H1 (cell line): ENCODE measurements at regions not wholly inside any gene's neighbourhood (a gene's known extent, or its start where the extent isn't known, plus 50 kb on each side); places are given as distances from the start of the nearest gene placed in this dataset.

Experiments
- CTCF ChIA-PET: fragments of 300-600 bp; sonication (Branson Sonifier 250); formaldehyde crosslinking; loops from one replicate; lab custom pipeline; 2021; ENCODE audit not compliant: partially characterized antibody; lab: Charles Lee
- POLR2A ChIA-PET: fragments of 300-600 bp; sonication (Branson Sonifier 250); formaldehyde crosslinking; loops from one replicate; lab custom pipeline; 2021; ENCODE audit warnings: inconsistent platforms; ENCODE audit not compliant: partially characterized antibody; lab: Charles Lee
- DNase-seq, 2 experiments: peaks; one replicate each; pipeline versions ENCODE4 v3.0.0 to v3.0.0-alpha.2; 2010 to 2022; ENCODE audit warnings: low spot score in 2 of 2, low read depth in 1 of 2, mixed read lengths in 1 of 2
- FAIRE-seq: peaks from 2 replicates; lab custom pipeline; 2011; peaks lifted over from hg19 to GRCh38; lab: Jason Lieb, UNC
- H2AFZ ChIP-seq: 2 replicates; pipeline ENCODE4 v1.8.1; 2012; ENCODE audit warnings: low read length, inconsistent platforms
- H2AK5ac ChIP-seq: 2 replicates; pipeline ENCODE4 v1.6.1; 2013; ENCODE audit warnings: low read depth, low read length
- H2BK120ac ChIP-seq: replicated peaks from 2 replicates; pipeline ENCODE3; 2013; ENCODE audit warnings: low read depth, low read length, inconsistent platforms
- H2BK12ac ChIP-seq: 2 replicates; pipeline ENCODE4 v1.6.1; 2013; ENCODE audit warnings: low read depth, low read length
- H2BK15ac ChIP-seq: 2 replicates; pipeline ENCODE4 v1.6.1; 2013; ENCODE audit warnings: low read length
- H2BK20ac ChIP-seq: 2 replicates; pipeline ENCODE4 v1.6.1; 2013; ENCODE audit warnings: low read length
- H2BK5ac ChIP-seq: 2 replicates; pipeline ENCODE4 v1.6.1; 2013; ENCODE audit warnings: low read depth, low read length
- H3K14ac ChIP-seq: 2 replicates; pipeline ENCODE4 v1.6.1; 2013; ENCODE audit warnings: inconsistent platforms; ENCODE audit not compliant: insufficient read length
- H3K18ac ChIP-seq: 2 replicates; pipeline ENCODE4 v1.6.1; 2013; ENCODE audit warnings: low read length; ENCODE audit errors: extremely low read depth
- H3K23ac ChIP-seq: 2 replicates; pipeline ENCODE4 v1.6.1; 2013; ENCODE audit warnings: inconsistent platforms; ENCODE audit not compliant: insufficient read length
- H3K23me2 ChIP-seq: 2 replicates; pipeline ENCODE4 v1.6.1; 2013; ENCODE audit warnings: low read depth, low read length
- H3K27ac ChIP-seq: 2 replicates; pipeline ENCODE4 v1.6.1; 2011; ENCODE audit warnings: low read depth, low read length, inconsistent platforms
- H3K27me3 ChIP-seq, 4 experiments: replicated peaks in 1 of 4; 1 replicate in 1 of 4; 2 replicates in 3 of 4; pipeline versions ENCODE4 v1.6.1 to v1.8.1; 2011 to 2013; ENCODE audit warnings: low read length in 3 of 4, mild to moderate bottlenecking in 3 of 4, inconsistent platforms in 2 of 4, mixed read lengths in 2 of 4, moderate library complexity in 1 of 4; ENCODE audit not compliant: control insufficient read depth in 3 of 4, insufficient read depth in 3 of 4; ENCODE audit errors: extremely low read depth in 1 of 4
- H3K36me3 ChIP-seq, 4 experiments: 2 replicates each; pipeline versions ENCODE4 v1.6.1 to v1.8.1; 2011 to 2013; ENCODE audit warnings: mild to moderate bottlenecking in 4 of 4, low read length in 3 of 4, moderate library complexity in 2 of 4, control low read depth in 1 of 4, inconsistent platforms in 1 of 4; ENCODE audit not compliant: insufficient read depth in 4 of 4, control insufficient read depth in 2 of 4
- H3K4ac ChIP-seq: replicated peaks from 2 replicates; pipeline ENCODE3; 2013; ENCODE audit warnings: low read length, low read depth, mixed read lengths, inconsistent platforms; ENCODE audit not compliant: insufficient read length
- H3K4me1 ChIP-seq, 4 experiments: replicated peaks in 1 of 4; 1 replicate in 1 of 4; 2 replicates in 3 of 4; pipeline versions ENCODE4 v1.6.1 to v1.8.1; 2011 to 2013; ENCODE audit warnings: low read length in 3 of 4, inconsistent platforms in 2 of 4, mixed read lengths in 1 of 4; ENCODE audit not compliant: insufficient read depth in 4 of 4, control insufficient read depth in 3 of 4
- H3K4me2 ChIP-seq, 2 experiments: 2 replicates each; pipeline versions ENCODE4 v1.6.1 to v1.8.1; 2011 to 2013; ENCODE audit warnings: low read depth in 2 of 2, low read length in 2 of 2, control low read depth in 1 of 2, inconsistent platforms in 1 of 2, mild to moderate bottlenecking in 1 of 2; ENCODE audit not compliant: insufficient read depth in 1 of 2
- H3K4me3 ChIP-seq, 4 experiments: fragments of 200-600, 300-600 bp in 1 of 4; sonication (generic), shearing (Covaris generic), sonication (Bioruptor Twin) in 1 of 4; 2 replicates each; pipeline versions ENCODE4 v1.5.1 to v1.8.1; 2011 to 2016; ENCODE audit warnings: low read length in 4 of 4, low read depth in 3 of 4, control low read depth in 2 of 4, inconsistent platforms in 2 of 4, mild to moderate bottlenecking in 2 of 4, mixed read lengths in 1 of 4, moderate library complexity in 1 of 4; ENCODE audit not compliant: insufficient read depth in 2 of 4; ENCODE audit errors: extremely low read depth in 1 of 4
- H3K56ac ChIP-seq: replicated peaks from 2 replicates; pipeline ENCODE3; 2013; ENCODE audit warnings: low read depth, mild to moderate bottlenecking, mixed read lengths, low read length, inconsistent platforms; ENCODE audit not compliant: insufficient read length
- H3K79me1 ChIP-seq: 2 replicates; pipeline ENCODE4 v1.6.1; 2013; ENCODE audit warnings: low read depth, low read length, control low read depth
- H3K79me2 ChIP-seq, 2 experiments: 2 replicates each; pipeline versions ENCODE4 v1.6.1 to v1.8.1; 2012 to 2013; ENCODE audit warnings: low read length in 2 of 2, mild to moderate bottlenecking in 2 of 2, inconsistent platforms in 1 of 2; ENCODE audit not compliant: insufficient read depth in 2 of 2, control insufficient read depth in 1 of 2
- H3K9ac ChIP-seq, 4 experiments: replicated peaks in 1 of 4; 1 replicate in 1 of 4; 2 replicates in 3 of 4; pipeline versions ENCODE4 v1.6.1 to v1.8.1; 2011 to 2013; ENCODE audit warnings: low read depth in 3 of 4, low read length in 3 of 4, control low read depth in 2 of 4, mild to moderate bottlenecking in 2 of 4, moderate library complexity in 2 of 4, inconsistent platforms in 1 of 4; ENCODE audit errors: extremely low read depth in 1 of 4
- H3K9me3 ChIP-seq, 2 experiments: 2 replicates each; pipeline versions ENCODE4 v1.6.1 to v1.8.1; 2012 to 2013; ENCODE audit warnings: mild to moderate bottlenecking in 2 of 2, moderate library complexity in 2 of 2, control low read depth in 1 of 2, inconsistent platforms in 1 of 2, low read depth in 1 of 2, low read length in 1 of 2, mixed read lengths in 1 of 2; ENCODE audit not compliant: insufficient read depth in 2 of 2
- H4K20me1 ChIP-seq, 2 experiments: replicated peaks in 1 of 2; 2 replicates each; pipeline versions ENCODE3 to v1.8.1; 2011 to 2013; ENCODE audit warnings: inconsistent platforms in 2 of 2, low read length in 2 of 2, mild to moderate bottlenecking in 1 of 2; ENCODE audit not compliant: insufficient read depth in 2 of 2, control insufficient read depth in 1 of 2
- H4K5ac ChIP-seq: 2 replicates; pipeline ENCODE4 v1.6.1; 2013; ENCODE audit warnings: low read length, low read depth, mixed read lengths, inconsistent platforms; ENCODE audit not compliant: insufficient read length
- H4K8ac ChIP-seq: 2 replicates; pipeline ENCODE4 v1.8.0; 2013; ENCODE audit warnings: mild to moderate bottlenecking, moderate library complexity, low read length, inconsistent platforms; ENCODE audit not compliant: insufficient read depth; ENCODE audit errors: extremely low read depth
- H4K91ac ChIP-seq: replicated peaks from 2 replicates; pipeline ENCODE3; 2013; ENCODE audit warnings: low read length, mixed read lengths, inconsistent platforms; ENCODE audit not compliant: insufficient read length
- CBX8 ChIP-seq: fragments of 300-800, 300-1000 bp; sonication (generic); IDR thresholded peaks from 2 replicates; pipeline ENCODE4 v1.7.1; 2016; ENCODE audit warnings: low read depth, low read length, borderline replicate concordance
- CHD2 ChIP-seq: IDR thresholded peaks from 2 replicates; pipeline ENCODE4 v1.6.1; 2012; ENCODE audit warnings: low read length, improper control_type of control experiment
- GABPA ChIP-seq: IDR thresholded peaks from 2 replicates; pipeline ENCODE4 v1.6.1; 2011; ENCODE audit warnings: mild to moderate bottlenecking, low read length, moderate library complexity, borderline replicate concordance; ENCODE audit not compliant: insufficient read depth
- GTF2F1 ChIP-seq: IDR thresholded peaks from 2 replicates; pipeline ENCODE4 v1.6.1; 2012; ENCODE audit warnings: low read depth, low read length, improper control_type of control experiment, borderline replicate concordance
- KDM1A ChIP-seq: fragments of 200-600, 300-600 bp; sonication (generic); IDR thresholded peaks from 2 replicates; pipeline ENCODE4 v1.7.1; 2016; ENCODE audit warnings: mild to moderate bottlenecking, low read length, borderline replicate concordance
- POLR2AphosphoS5 ChIP-seq: IDR thresholded peaks from 2 replicates; pipeline ENCODE4 v1.6.1; 2011; ENCODE audit warnings: low read depth, low read length
- RAD21 ChIP-seq, 2 experiments: IDR thresholded peaks in 1 of 2; conservative IDR thresholded peaks in 1 of 2; 2 replicates each; pipeline ENCODE4 v1.6.1; 2011; ENCODE audit warnings: low read depth in 2 of 2, low read length in 2 of 2, improper control_type of control experiment in 1 of 2, inconsistent platforms in 1 of 2, mild to moderate bottlenecking in 1 of 2, moderate library complexity in 1 of 2
- RBBP5 ChIP-seq: IDR thresholded peaks from 2 replicates; pipeline ENCODE4 v1.7.1; 2012; ENCODE audit warnings: low read depth, mild to moderate bottlenecking, inconsistent platforms, low read length, moderate library complexity, borderline replicate concordance
- SIRT6 ChIP-seq: IDR thresholded peaks from one replicate; pipeline ENCODE4 v1.7.1; 2012; ENCODE audit warnings: low read length, inconsistent platforms
- SP1 ChIP-seq: IDR thresholded peaks from 2 replicates; pipeline ENCODE4 v1.6.1; 2011; ENCODE audit warnings: low read depth, low read length
- WGBS, 2 experiments: shearing (Covaris generic) in 1 of 2; methylation state at CpG; one replicate each; pipeline versions ENCODE4 v1.1.6 to v1.1.7; 2013 to 2015; ENCODE audit warnings: low lambda C conversion rate in 2 of 2, mixed read lengths in 2 of 2, inconsistent platforms in 1 of 2, low coverage in 1 of 2, missing lambda C conversion rate in 1 of 2; ENCODE audit not compliant: insufficient replicate concordance in 2 of 2, insufficient coverage in 1 of 2, insufficient read length in 1 of 2; ENCODE audit errors: extremely low coverage in 1 of 2, missing lambda C conversion rate in 1 of 2; 5-methylcytosine and 5-hydroxymethylcytosine counted together
- TF ChIP-seq, protein P1 (sequence below): IDR thresholded peaks from 2 replicates; pipeline ENCODE4 v1.6.1; 2011; ENCODE audit warnings: low read depth, mild to moderate bottlenecking, low read length; ENCODE audit not compliant: insufficient read depth
- TF ChIP-seq, protein P2 (sequence below): IDR thresholded peaks from 2 replicates; pipeline ENCODE4 v1.6.1; 2011; ENCODE audit warnings: low read length, improper control_type of control experiment

DNA sequence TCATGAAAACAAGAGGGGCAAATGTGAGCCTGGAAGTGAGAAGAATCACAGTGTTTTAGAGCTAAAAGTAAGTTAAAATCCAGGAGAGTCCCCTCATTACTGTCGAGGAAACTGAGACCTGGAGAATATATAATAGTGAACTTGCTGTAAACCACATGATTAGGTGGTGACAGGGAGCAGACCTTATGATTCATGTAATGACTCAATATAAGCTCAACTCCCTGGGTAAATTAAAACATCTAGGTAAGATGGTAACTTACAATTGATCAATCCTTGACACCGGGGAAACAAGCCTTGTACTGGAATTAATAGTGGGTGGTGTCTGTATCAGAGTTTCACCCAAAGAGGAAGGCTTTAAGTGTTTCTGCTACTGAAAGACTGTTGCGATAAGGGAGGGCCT is 269.3 kb downstream of the SNAPC1 start:
- Histone ChIP-seq H4K5ac (no peak overlapping the region), H3K27ac (no peak overlapping the region), H2BK120ac (no peak overlapping the region), H4K20me1 (no peaks in the 10 kb centered on the region), H4K8ac (no peak overlapping the region), H3K14ac (no peak overlapping the region), H3K23ac (no peak overlapping the region), H2BK15ac (no peak overlapping the region), H3K4me2 (no peak overlapping the region), H3K27me3 (peaks cover 0 to 1% (median 0%) of the 10 kb centered on the region in 4 experiments; a peak in 1 of 7 replicates), H2AK5ac (no peak overlapping the region), H3K18ac (no peak overlapping the region), H2BK20ac (no peak overlapping the region), H3K23me2 (no peaks in the 10 kb centered on the region), H3K79me2 (no peaks in the 10 kb centered on the region), H2BK5ac (no peak overlapping the region), H3K56ac (no peak overlapping the region), H3K4ac (no peak overlapping the region), H3K4me3 (no peak overlapping the region)
- CTCF ChIA-PET, result no interaction called here
- FAIRE-seq, result no peak
- no peak for DNase-seq
- TF ChIP-seq RAD21 (IDR thresholded peaks at IDR 0.05 in 1 of 2, conservative IDR thresholded peaks at IDR 0.05 in 1 of 2; ENCODE audit: low read depth in 2 of 2, low read length in 2 of 2), result no peak
- no peak for TF ChIP-seq SP1
- TF ChIP-seq CHD2, result no peak
- TF ChIP-seq, protein P1, sequence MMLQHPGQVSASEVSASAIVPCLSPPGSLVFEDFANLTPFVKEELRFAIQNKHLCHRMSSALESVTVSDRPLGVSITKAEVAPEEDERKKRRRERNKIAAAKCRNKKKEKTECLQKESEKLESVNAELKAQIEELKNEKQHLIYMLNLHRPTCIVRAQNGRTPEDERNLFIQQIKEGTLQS, result no peak
- no peak for TF ChIP-seq SIRT6
- no peak for TF ChIP-seq POLR2AphosphoS5
- no peak for TF ChIP-seq GABPA
- TF ChIP-seq KDM1A, result no peak
- no peak for TF ChIP-seq CBX8
- TF ChIP-seq, protein P2, sequence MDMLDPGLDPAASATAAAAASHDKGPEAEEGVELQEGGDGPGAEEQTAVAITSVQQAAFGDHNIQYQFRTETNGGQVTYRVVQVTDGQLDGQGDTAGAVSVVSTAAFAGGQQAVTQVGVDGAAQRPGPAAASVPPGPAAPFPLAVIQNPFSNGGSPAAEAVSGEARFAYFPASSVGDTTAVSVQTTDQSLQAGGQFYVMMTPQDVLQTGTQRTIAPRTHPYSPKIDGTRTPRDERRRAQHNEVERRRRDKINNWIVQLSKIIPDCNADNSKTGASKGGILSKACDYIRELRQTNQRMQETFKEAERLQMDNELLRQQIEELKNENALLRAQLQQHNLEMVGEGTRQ, result no peak
- TF ChIP-seq GTF2F1, result no peak
- no peak for TF ChIP-seq RBBP5
- TF ChIP-seq, all 59 proteins: peak for 0
- Histone ChIP-seq H2BK12ac (no peak overlapping the region), H3K79me1 (no peaks in the 10 kb centered on the region), H3K9me3 (no peaks in the 10 kb centered on the region), H3K36me3 (no peaks in the 10 kb centered on the region), H2AFZ (no peak overlapping the region), H4K91ac (no peak overlapping the region), H3K4me1 (no peaks in the 10 kb centered on the region), H3K9ac (no peak overlapping the region)
- 88% methylated on average over 3 of the region's 3 CpGs; no CpG with 5 or more reads in 1 of the 2 experiments for WGBS, 2 experiments
- POLR2A ChIA-PET, result interaction anchor here (0.8 to 0.9 kb wide), 2 partner anchors 9 to 26 kb away, joined by 3 read pairs; no protein-coding TSS in a partner anchor
